MM.1S (cell line): ENCODE measurements at regions not wholly inside any gene's neighbourhood (a gene's known extent, or its start where the extent isn't known, plus 50 kb on each side); places are given as distances from the start of the nearest gene placed in this dataset.

Experiments used
- DNase-seq: peaks from one replicate; pipeline ENCODE4 v3.0.0-alpha.2; 2015
- H2AFZ ChIP-seq: fragments of 300-600 bp; sonication (generic); 2 replicates; pipeline ENCODE4 v1.6.0; 2016; ENCODE audit warnings: antibody characterized with exemption, low read length
- H3F3A ChIP-seq: fragments of 300-600 bp; sonication (generic); 2 replicates; pipeline ENCODE4 v1.6.1; 2016; ENCODE audit warnings: mild to moderate bottlenecking, antibody characterized with exemption, low read length, moderate library complexity, mixed read lengths; ENCODE audit not compliant: insufficient read depth
- H3K27ac ChIP-seq: fragments of 300-600 bp; sonication (generic); 2 replicates; pipeline ENCODE4 v1.5.1; 2016; ENCODE audit warnings: mild to moderate bottlenecking, low read length
- H3K27me3 ChIP-seq: fragments of 300-600 bp; sonication (generic); replicated peaks from 2 replicates; pipeline ENCODE4 v1.6.0; 2016; ENCODE audit warnings: low read length; ENCODE audit not compliant: insufficient read depth
- H3K36me3 ChIP-seq: fragments of 300-600 bp; sonication (generic); replicated peaks from 2 replicates; pipeline ENCODE4 v1.6.1; 2016; ENCODE audit warnings: mild to moderate bottlenecking, low read length, mixed read lengths; ENCODE audit not compliant: insufficient read depth
- H3K4me1 ChIP-seq: fragments of 300-600 bp; sonication (generic); 2 replicates; pipeline ENCODE4 v1.6.1; 2016; ENCODE audit warnings: low read length, mixed read lengths
- H3K4me2 ChIP-seq: fragments of 300-600 bp; sonication (generic); 2 replicates; pipeline ENCODE4 v1.6.0; 2016; ENCODE audit warnings: low read depth, low read length
- H3K4me3 ChIP-seq: fragments of 300-600 bp; sonication (generic); 2 replicates; pipeline ENCODE4 v1.5.1; 2016; ENCODE audit warnings: low read length, mixed read lengths
- H3K79me2 ChIP-seq: fragments of 300-600 bp; sonication (generic); 2 replicates; pipeline ENCODE4 v1.6.1; 2016; ENCODE audit warnings: mixed run types, low read length, mixed read lengths
- H3K9ac ChIP-seq: fragments of 300-600 bp; sonication (generic); 2 replicates; pipeline ENCODE4 v1.6.1; 2016; ENCODE audit warnings: low read length, mixed read lengths
- H3K9me2 ChIP-seq: fragments of 300-600 bp; sonication (generic); replicated peaks from 2 replicates; pipeline ENCODE4 v1.6.1; 2016; ENCODE audit warnings: mild to moderate bottlenecking, low read length, mixed read lengths; ENCODE audit not compliant: insufficient read depth
- H3K9me3 ChIP-seq: fragments of 300-600 bp; sonication (generic); replicated peaks from 2 replicates; pipeline ENCODE4 v1.6.1; 2016; ENCODE audit warnings: mild to moderate bottlenecking, low read length, mixed read lengths; ENCODE audit not compliant: insufficient read depth
- H4K20me1 ChIP-seq: fragments of 300-600 bp; sonication (generic); 2 replicates; pipeline ENCODE4 v1.6.1; 2016; ENCODE audit warnings: mild to moderate bottlenecking, low read length, moderate library complexity, mixed read lengths; ENCODE audit not compliant: insufficient read depth
- EZH2 ChIP-seq: fragments of 300-600 bp; sonication (generic); optimal IDR thresholded peaks from 2 replicates; pipeline ENCODE3; 2017; ENCODE audit warnings: low read depth, mild to moderate bottlenecking, antibody characterized with exemption, low read length, mixed read lengths
- EZH2phosphoT487 ChIP-seq: fragments of 300-600 bp; sonication (generic); IDR thresholded peaks from 2 replicates; pipeline ENCODE4 v1.6.1; 2018; ENCODE audit warnings: antibody characterized with exemption, low read length
- TF ChIP-seq, protein P1 (sequence below): fragments of 300-600 bp; sonication (generic); IDR thresholded peaks from 2 replicates; pipeline ENCODE4 v1.5.1; 2016; ENCODE audit warnings: antibody characterized with exemption, low read length, mixed read lengths

GRCh38 chr5:98656125-98656795 lies 117.2 kb upstream of the RGMB start:
- Histone ChIP-seq H3K27ac (no peak overlapping the region), H3K79me2 (no peaks in the 10 kb centered on the region), H3K4me1 (no peaks in the 10 kb centered on the region), H3K4me2 (no peak overlapping the region), H3F3A (no peaks in the 10 kb centered on the region), H3K9me3 (no peaks in the 10 kb centered on the region), H2AFZ (no peak overlapping the region), H3K4me3 (no peak overlapping the region), H3K9ac (no peak overlapping the region), H4K20me1 (no peaks in the 10 kb centered on the region), H3K36me3 (no peaks in the 10 kb centered on the region), H3K27me3 (no peaks in the 10 kb centered on the region), H3K9me2 (no peaks in the 10 kb centered on the region)
- TF ChIP-seq EZH2phosphoT487: no peak
- TF ChIP-seq, protein P1, sequence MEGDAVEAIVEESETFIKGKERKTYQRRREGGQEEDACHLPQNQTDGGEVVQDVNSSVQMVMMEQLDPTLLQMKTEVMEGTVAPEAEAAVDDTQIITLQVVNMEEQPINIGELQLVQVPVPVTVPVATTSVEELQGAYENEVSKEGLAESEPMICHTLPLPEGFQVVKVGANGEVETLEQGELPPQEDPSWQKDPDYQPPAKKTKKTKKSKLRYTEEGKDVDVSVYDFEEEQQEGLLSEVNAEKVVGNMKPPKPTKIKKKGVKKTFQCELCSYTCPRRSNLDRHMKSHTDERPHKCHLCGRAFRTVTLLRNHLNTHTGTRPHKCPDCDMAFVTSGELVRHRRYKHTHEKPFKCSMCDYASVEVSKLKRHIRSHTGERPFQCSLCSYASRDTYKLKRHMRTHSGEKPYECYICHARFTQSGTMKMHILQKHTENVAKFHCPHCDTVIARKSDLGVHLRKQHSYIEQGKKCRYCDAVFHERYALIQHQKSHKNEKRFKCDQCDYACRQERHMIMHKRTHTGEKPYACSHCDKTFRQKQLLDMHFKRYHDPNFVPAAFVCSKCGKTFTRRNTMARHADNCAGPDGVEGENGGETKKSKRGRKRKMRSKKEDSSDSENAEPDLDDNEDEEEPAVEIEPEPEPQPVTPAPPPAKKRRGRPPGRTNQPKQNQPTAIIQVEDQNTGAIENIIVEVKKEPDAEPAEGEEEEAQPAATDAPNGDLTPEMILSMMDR: no peak
- no peak for TF ChIP-seq EZH2
- DNase-seq: no peak

DNA sequence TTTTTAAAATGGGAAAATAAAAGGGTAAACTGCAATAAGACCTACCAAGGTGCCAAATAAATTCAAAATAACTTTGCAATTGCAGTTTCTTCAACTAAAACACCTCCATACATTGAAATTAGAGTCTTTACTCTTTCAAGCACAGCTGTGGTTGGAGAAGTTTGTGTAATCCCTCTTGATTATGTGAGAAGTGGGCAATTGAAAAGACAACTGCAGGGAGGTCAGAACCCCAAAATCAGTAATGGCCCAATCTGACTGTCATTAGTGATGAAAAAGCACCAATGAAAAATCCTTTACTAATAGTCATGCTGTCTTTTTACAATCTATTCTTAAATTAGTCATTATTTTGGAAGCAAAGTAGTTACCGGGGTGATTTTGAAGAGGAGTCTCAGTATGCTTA lies 116.7 kb upstream of the RGMB start:
- Histone ChIP-seq H3K9ac (no peak overlapping the region), H3K4me2 (no peak overlapping the region), H2AFZ (no peak overlapping the region), H3K9me2 (no peaks in the 10 kb centered on the region), H4K20me1 (no peaks in the 10 kb centered on the region), H3K36me3 (no peaks in the 10 kb centered on the region), H3K27ac (no peak overlapping the region), H3F3A (no peaks in the 10 kb centered on the region), H3K4me3 (no peak overlapping the region), H3K27me3 (no peaks in the 10 kb centered on the region), H3K79me2 (no peaks in the 10 kb centered on the region), H3K9me3 (no peaks in the 10 kb centered on the region), H3K4me1 (no peaks in the 10 kb centered on the region)
- TF ChIP-seq EZH2phosphoT487 (no peak), EZH2 (no peak)
- TF ChIP-seq, protein P1: no peak
- DNase-seq: no peak

- H3K27ac ChIP-seq: no peak overlapping the region
- H3K79me2 ChIP-seq: no peaks in the 10 kb centered on the region
- H2AFZ ChIP-seq: no peak overlapping the region
- H3K36me3 ChIP-seq: no peaks in the 10 kb centered on the region
- H3K4me2 ChIP-seq: no peak overlapping the region
- H3K27me3 ChIP-seq: no peaks in the 10 kb centered on the region
- H3K9ac ChIP-seq: no peak overlapping the region
- no peaks in the 10 kb centered on the region for H4K20me1 ChIP-seq
- no peak for DNase-seq
- no peaks in the 10 kb centered on the region for H3K9me3 ChIP-seq
- H3F3A ChIP-seq: no peaks in the 10 kb centered on the region
- TF ChIP-seq, protein P1: no peak
- TF ChIP-seq EZH2: no peak
- no peak for TF ChIP-seq EZH2phosphoT487
- H3K9me2 ChIP-seq: no peaks in the 10 kb centered on the region
- H3K4me1 ChIP-seq: no peaks in the 10 kb centered on the region
- H3K4me3 ChIP-seq: no peak overlapping the region
These were observed 115.9 kb upstream of the RGMB start for GRCh38 chr5:98657559-98657958.
